BE2C (cell line): ENCODE measurements at regions not wholly inside any gene's neighbourhood (a gene's known extent, or its start where the extent isn't known, plus 50 kb on each side); places are given as distances from the start of the nearest gene placed in this dataset.

Experiments used
- DNase-seq: peaks from one replicate; pipeline ENCODE4 v3.0.0-alpha.2; 2020
- H3K27me3 ChIP-seq: fragments of 250-450 bp; sonication (Bioruptor Pico); 2 replicates; pipeline ENCODE4 v1.5.1; 2020; ENCODE audit warnings: mild to moderate bottlenecking
- H3K36me3 ChIP-seq: fragments of 250-450 bp; sonication (Bioruptor Pico); 2 replicates; pipeline ENCODE4 v1.5.1; 2020; ENCODE audit warnings: mild to moderate bottlenecking
- H3K4me1 ChIP-seq: fragments of 250-450 bp; sonication (Bioruptor Pico); 2 replicates; pipeline ENCODE4 v1.5.1; 2020
- H3K4me3 ChIP-seq: 2 replicates; pipeline ENCODE4 v1.5.1; 2011; ENCODE audit warnings: low read depth, low read length
- H3K9me3 ChIP-seq: fragments of 250-450 bp; sonication (Bioruptor Pico); 2 replicates; pipeline ENCODE4 v1.5.1; 2020
- CTCF ChIP-seq: IDR thresholded peaks from 2 replicates; pipeline ENCODE4 v1.5.1; 2012; ENCODE audit warnings: mild to moderate bottlenecking, low read depth, low read length

- Histone ChIP-seq H3K27me3 (no peaks in the 10 kb centered on the region), H3K4me1 (peaks cover 5% of the 10 kb centered on the region; the same call in 1 of the 2 replicates), H3K4me3 (no peak overlapping the region), H3K36me3 (no peaks in the 10 kb centered on the region), H3K9me3 (0 out of 2 replicates have a peak, but pooled peaks cover 2% of the 10 kb centered on the region)
- DNase-seq: no peak
- TF ChIP-seq CTCF: no peak
These were observed 78.0 kb upstream of the SMYD2 start for GRCh38 chr1:214202992-214203391.

- H3K4me1 ChIP-seq: peaks cover 5% of the 10 kb centered on the region; the same call in 1 of the 2 replicates
- H3K9me3 ChIP-seq: 0 out of 2 replicates have a peak, but pooled peaks cover 2% of the 10 kb centered on the region
- no peak overlapping the region for H3K4me3 ChIP-seq
- H3K27me3 ChIP-seq: no peaks in the 10 kb centered on the region
- H3K36me3 ChIP-seq: no peaks in the 10 kb centered on the region
- no peak for DNase-seq
- TF ChIP-seq CTCF: no peak
These were observed 75.9 kb upstream of the SMYD2 start for GRCh38 chr1:214205053-214205452.

GRCh38 chr1:214208460-214208859 is 72.5 kb upstream of the SMYD2 start:
- no peak for TF ChIP-seq CTCF
- DNase-seq: no peak
- no peak overlapping the region for H3K4me3 ChIP-seq

GRCh38 chr1:214209260-214209808 is 71.6 kb upstream of the SMYD2 start:
- H3K4me1 ChIP-seq: no peaks in the 10 kb centered on the region
- H3K27me3 ChIP-seq: no peaks in the 10 kb centered on the region
- no peak for DNase-seq
- H3K36me3 ChIP-seq: no peaks in the 10 kb centered on the region
- H3K4me3 ChIP-seq: no peak overlapping the region
- TF ChIP-seq CTCF: no peak
- no peaks in the 10 kb centered on the region for H3K9me3 ChIP-seq

More at GRCh38 chr1:214208460-214208859, 72.5 kb upstream of the SMYD2 start:
- Histone ChIP-seq H3K36me3 (no peaks in the 10 kb centered on the region), H3K9me3 (0 out of 2 replicates have a peak, but pooled peaks cover 2% of the 10 kb centered on the region), H3K27me3 (no peaks in the 10 kb centered on the region), H3K4me1 (peaks cover 4% of the 10 kb centered on the region; the same call in 1 of the 2 replicates)

GRCh38 chr1:214213136-214213535 is 67.8 kb upstream of the SMYD2 start:
- H3K9me3 ChIP-seq: no peaks in the 10 kb centered on the region
- H3K36me3 ChIP-seq: no peaks in the 10 kb centered on the region
- no peak for TF ChIP-seq CTCF
- H3K4me1 ChIP-seq: no peaks in the 10 kb centered on the region
- no peak for DNase-seq
- H3K4me3 ChIP-seq: no peak overlapping the region
- H3K27me3 ChIP-seq: no peaks in the 10 kb centered on the region

GRCh38 chr1:214214851-214215250 is 66.1 kb upstream of the SMYD2 start:
- no peaks in the 10 kb centered on the region for H3K36me3 ChIP-seq
- DNase-seq: no peak
- no peaks in the 10 kb centered on the region for H3K27me3 ChIP-seq
- no peaks in the 10 kb centered on the region for H3K4me1 ChIP-seq
- H3K4me3 ChIP-seq: no peak overlapping the region
- TF ChIP-seq CTCF: no peak
- no peaks in the 10 kb centered on the region for H3K9me3 ChIP-seq
